T-cell (primary cell): ENCODE measurements at regions not wholly inside any gene's neighbourhood (a gene's known extent, or its start where the extent isn't known, plus 50 kb on each side); places are given as distances from the start of the nearest gene placed in this dataset.

Source experiments
- ATAC-seq, 4 experiments: fragments of 200-7000 bp in 3 of 4; fragments of 150-1000 bp in 1 of 4; cut with Tn5 transposase; replicated peaks in 1 of 4; 1 replicate in 3 of 4; 2 replicates in 1 of 4; pipeline ENCODE4 v1.10.0; 2021; ENCODE audit warnings: moderate library complexity in 3 of 4, mild to moderate bottlenecking in 2 of 4, moderate number of reproducible peaks in 1 of 4
- CTCF ChIA-PET, 2 donors: fragments of 300-600 bp; sonication (Branson Sonifier 250); formaldehyde crosslinking; loops; one replicate each; lab custom pipeline; 2022; ENCODE audit warnings: antibody characterized with exemption in 2 of 2; lab: Charles Lee
- POLR2A ChIA-PET, 2 donors: fragments of 300-600 bp; sonication (Branson Sonifier 250); formaldehyde crosslinking; loops; one replicate each; lab custom pipeline; 2022; ENCODE audit warnings: antibody characterized with exemption in 2 of 2; lab: Charles Lee
- DNase-seq, 35 experiments: peaks; one replicate each; pipeline versions ENCODE4 v3.0.0 to v3.0.0-alpha.2; 2013 to 2023
- H3K27ac ChIP-seq: one replicate; pipeline ENCODE4 v1.5.1; 2013; ENCODE audit warnings: low read length
- H3K27me3 ChIP-seq, 2 experiments: replicated peaks in 1 of 2; 1 replicate in 1 of 2; 2 replicates in 1 of 2; pipeline versions ENCODE4 v1.6.1 to v1.7.0; 2013; ENCODE audit warnings: low read length in 1 of 2, mixed read lengths in 1 of 2; ENCODE audit not compliant: control insufficient read depth in 2 of 2, insufficient read depth in 2 of 2; ENCODE audit errors: extremely low read depth in 1 of 2
- H3K36me3 ChIP-seq, 2 donors: 1 replicate in 1 of 2; 2 replicates in 1 of 2; pipeline versions ENCODE4 v1.6.1 to v1.7.0; 2013; ENCODE audit warnings: low read length in 1 of 2; ENCODE audit not compliant: control insufficient read depth in 2 of 2, insufficient read depth in 1 of 2; ENCODE audit errors: extremely low read depth in 1 of 2
- H3K4me1 ChIP-seq, 2 experiments: 1 replicate in 1 of 2; 2 replicates in 1 of 2; pipeline versions ENCODE4 v1.6.1 to v1.7.0; 2013; ENCODE audit warnings: low read length in 2 of 2, mixed read lengths in 1 of 2; ENCODE audit not compliant: insufficient read depth in 2 of 2, control insufficient read depth in 1 of 2; ENCODE audit errors: extremely low read depth in 1 of 2
- H3K4me3 ChIP-seq, 2 donors: 1 replicate in 1 of 2; 2 replicates in 1 of 2; pipeline versions ENCODE4 v1.5.1 to v1.7.0; 2013; ENCODE audit warnings: mild to moderate bottlenecking in 2 of 2, low read length in 1 of 2, moderate library complexity in 1 of 2; ENCODE audit not compliant: control insufficient read depth in 1 of 2; ENCODE audit errors: extremely low read depth in 1 of 2
- H3K9me3 ChIP-seq: 2 replicates; pipeline ENCODE4 v1.7.0; 2013
- H3K27ac Mint-ChIP-seq, 2 donors: one replicate each; pipeline ENCODE4 v1.8.0; 2020 to 2021; ENCODE audit warnings: mild to moderate bottlenecking in 2 of 2, mixed read lengths in 2 of 2
- H3K27me3 Mint-ChIP-seq, 2 donors: one replicate each; pipeline ENCODE4 v1.8.0; 2021 to 2022; ENCODE audit warnings: mixed read lengths in 2 of 2
- H3K36me3 Mint-ChIP-seq: one replicate; pipeline ENCODE4 v1.8.0; 2021; ENCODE audit warnings: mixed read lengths
- H3K4me1 Mint-ChIP-seq, 3 donors: one replicate each; pipeline ENCODE4 v1.8.0; 2020 to 2022; ENCODE audit warnings: mixed read lengths in 3 of 3, mild to moderate bottlenecking in 1 of 3
- H3K4me3 Mint-ChIP-seq, 3 donors: one replicate each; pipeline ENCODE4 v1.8.0; 2020 to 2022; ENCODE audit warnings: mild to moderate bottlenecking in 3 of 3, mixed read lengths in 3 of 3, moderate library complexity in 3 of 3
- H3K9me3 Mint-ChIP-seq, 3 donors: one replicate each; pipeline ENCODE4 v1.8.0; 2020 to 2022; ENCODE audit warnings: mixed read lengths in 3 of 3
- WGBS: methylation state at CpG from one replicate; pipeline ENCODE4 v1.1.5; 2013; ENCODE audit warnings: missing lambda C conversion rate; ENCODE audit not compliant: insufficient coverage; 5-methylcytosine and 5-hydroxymethylcytosine counted together

GRCh38 chr2:147696426-147696825 is 148.4 kb upstream of the ACVR2A start:
- no peaks in the 10 kb centered on the region for H3K4me1 Mint-ChIP-seq
- POLR2A ChIA-PET: no interaction called here
- Histone ChIP-seq H3K27me3 (no peaks in the 10 kb centered on the region), H3K27ac (no peak overlapping the region), H3K4me1 (no peaks in the 10 kb centered on the region), H3K9me3 (no peaks in the 10 kb centered on the region), H3K36me3 (no peaks in the 10 kb centered on the region), H3K4me3 (no peak overlapping the region)
- CTCF ChIA-PET: no interaction called here
- no peak overlapping the region for H3K4me3 Mint-ChIP-seq
- no peaks in the 10 kb centered on the region for H3K36me3 Mint-ChIP-seq
- peaks cover 0 to 5% (median 1%) of the 10 kb centered on the region in 3 donors for H3K9me3 Mint-ChIP-seq
- H3K27ac Mint-ChIP-seq: no peak overlapping the region
- WGBS: no CpG with 5 or more reads among the region's 2 CpGs
- ATAC-seq (no peak), DNase-seq (no peak)
- H3K27me3 Mint-ChIP-seq: no peaks in the 10 kb centered on the region

GRCh38 chr2:147689220-147689909 is 155.5 kb upstream of the ACVR2A start:
- H3K36me3 Mint-ChIP-seq: no peaks in the 10 kb centered on the region

GRCh38 chr2:147688242-147688641 is 156.6 kb upstream of the ACVR2A start:
- no peak overlapping the region for H3K27ac ChIP-seq
- H3K27me3 ChIP-seq: no peaks in the 10 kb centered on the region
- H3K9me3 ChIP-seq: no peaks in the 10 kb centered on the region
- ChIA-PET POLR2A (no interaction called here), CTCF (no interaction called here)
- H3K4me3 ChIP-seq: no peak overlapping the region
- H3K27ac Mint-ChIP-seq: no peak overlapping the region
- H3K4me3 Mint-ChIP-seq: no peak overlapping the region
- no peaks in the 10 kb centered on the region for H3K36me3 ChIP-seq
- DNase-seq: no peak
- no peak for ATAC-seq
- H3K27me3 Mint-ChIP-seq: no peaks in the 10 kb centered on the region
- H3K9me3 Mint-ChIP-seq: no peaks in the 10 kb centered on the region
- no CpG with 5 or more reads among the region's 1 CpG for WGBS
- H3K4me1 Mint-ChIP-seq: no peaks in the 10 kb centered on the region
- no peaks in the 10 kb centered on the region for H3K36me3 Mint-ChIP-seq
- no peaks in the 10 kb centered on the region for H3K4me1 ChIP-seq

More at GRCh38 chr2:147689220-147689909, 155.5 kb upstream of the ACVR2A start:
- H3K27ac ChIP-seq: no peak overlapping the region
- no peak overlapping the region for H3K4me3 ChIP-seq
- no CpG with 5 or more reads among the region's 2 CpGs for WGBS
- H3K27me3 Mint-ChIP-seq: no peaks in the 10 kb centered on the region
- H3K4me1 Mint-ChIP-seq: no peaks in the 10 kb centered on the region
- POLR2A ChIA-PET: no interaction called here
- DNase-seq: peak in 1 of 35 experiments; percentile 1
- H3K36me3 ChIP-seq: no peaks in the 10 kb centered on the region
- H3K27ac Mint-ChIP-seq: no peak overlapping the region
- CTCF ChIA-PET: no interaction called here
- H3K9me3 Mint-ChIP-seq: no peaks in the 10 kb centered on the region
- no peaks in the 10 kb centered on the region for H3K27me3 ChIP-seq
- no peak overlapping the region for H3K4me3 Mint-ChIP-seq
- H3K9me3 ChIP-seq: no peaks in the 10 kb centered on the region
- ATAC-seq: no peak
- no peaks in the 10 kb centered on the region for H3K4me1 ChIP-seq

- DNase-seq (no peak), ATAC-seq (no peak)
- Mint-ChIP-seq H3K4me1 (no peaks in the 10 kb centered on the region), H3K9me3 (no peaks in the 10 kb centered on the region), H3K36me3 (no peaks in the 10 kb centered on the region), H3K27ac (no peak overlapping the region), H3K27me3 (no peaks in the 10 kb centered on the region), H3K4me3 (no peak overlapping the region)
- ChIA-PET CTCF (no interaction called here), POLR2A (no interaction called here)
- H3K36me3 ChIP-seq: no peaks in the 10 kb centered on the region
- H3K27me3 ChIP-seq: no peaks in the 10 kb centered on the region
- H3K4me1 ChIP-seq: no peaks in the 10 kb centered on the region
- no peak overlapping the region for H3K27ac ChIP-seq
- 88% methylated on average over 14 of the region's 21 CpGs for WGBS
- H3K4me3 ChIP-seq: no peak overlapping the region
- no peaks in the 10 kb centered on the region for H3K9me3 ChIP-seq
Observed at GRCh38 chr2:147686365-147686764, 158.5 kb upstream of the ACVR2A start.

GRCh38 chr2:147684903-147685302 is 159.9 kb upstream of the ACVR2A start:
- H3K36me3 Mint-ChIP-seq: no peaks in the 10 kb centered on the region
- no peak for ATAC-seq
- H3K27ac ChIP-seq: no peak overlapping the region
- 85% methylated on average over 3 of the region's 4 CpGs for WGBS
- H3K27me3 Mint-ChIP-seq: no peaks in the 10 kb centered on the region
- no peaks in the 10 kb centered on the region for H3K27me3 ChIP-seq
- ChIA-PET CTCF (interaction anchor here in 1 of 2 donors (0.6 kb wide), 1 partner anchor 645 kb away, joined by 9 read pairs; no protein-coding TSS in a partner anchor), POLR2A (interaction anchor here in 1 of 2 donors (0.6 kb wide), 1 partner anchor 53 kb away, joined by 4 read pairs; no protein-coding TSS in a partner anchor)
- H3K4me3 Mint-ChIP-seq: no peak overlapping the region
- H3K9me3 Mint-ChIP-seq: no peaks in the 10 kb centered on the region
- no peaks in the 10 kb centered on the region for H3K4me1 ChIP-seq
- no peaks in the 10 kb centered on the region for H3K9me3 ChIP-seq
- H3K36me3 ChIP-seq: no peaks in the 10 kb centered on the region
- no peak for DNase-seq
- no peaks in the 10 kb centered on the region for H3K4me1 Mint-ChIP-seq
- no peak overlapping the region for H3K27ac Mint-ChIP-seq
- H3K4me3 ChIP-seq: no peak overlapping the region

GRCh38 chr2:147683380-147683779 is 161.4 kb upstream of the ACVR2A start:
- Mint-ChIP-seq H3K27me3 (no peaks in the 10 kb centered on the region), H3K27ac (no peak overlapping the region), H3K4me3 (no peak overlapping the region), H3K9me3 (no peaks in the 10 kb centered on the region), H3K36me3 (no peaks in the 10 kb centered on the region), H3K4me1 (no peaks in the 10 kb centered on the region)
- no peaks in the 10 kb centered on the region for H3K27me3 ChIP-seq
- ATAC-seq (no peak), DNase-seq (no peak)
- no peak overlapping the region for H3K27ac ChIP-seq
- POLR2A ChIA-PET: no interaction called here
- CTCF ChIA-PET: interaction anchor here in 1 of 2 donors (0.6 to 0.7 kb wide), 3 partner anchors 353 to 455 kb away, joined by 3 to 4 read pairs (median 3); no protein-coding TSS in a partner anchor
- H3K9me3 ChIP-seq: no peaks in the 10 kb centered on the region
- H3K4me3 ChIP-seq: no peak overlapping the region
- no peaks in the 10 kb centered on the region for H3K36me3 ChIP-seq
- 100% methylated on average over 2 of the region's 2 CpGs for WGBS
- H3K4me1 ChIP-seq: no peaks in the 10 kb centered on the region
